Neuronal stem cell (in vitro differentiated cells): ENCODE measurements at regions not wholly inside any gene's neighbourhood (a gene's known extent, or its start where the extent isn't known, plus 50 kb on each side); places are given as distances from the start of the nearest gene placed in this dataset.

Experiments used
- DNase-seq: peaks from one replicate; pipeline ENCODE4 v3.0.0-alpha.2; 2013; ENCODE audit warnings: low spot score
- H2AFZ ChIP-seq: one replicate; pipeline ENCODE4 v1.6.1; 2013; ENCODE audit warnings: mild to moderate bottlenecking, low read length, inconsistent platforms
- H2AK5ac ChIP-seq: 2 replicates; pipeline ENCODE4 v1.6.1; 2013; ENCODE audit warnings: low read depth, mild to moderate bottlenecking, inconsistent platforms, low read length, moderate library complexity, mixed read lengths
- H2BK120ac ChIP-seq: 2 replicates; pipeline ENCODE4 v1.6.1; 2013; ENCODE audit warnings: low read depth, mild to moderate bottlenecking, inconsistent platforms, low read length, moderate library complexity, mixed read lengths
- H2BK12ac ChIP-seq: one replicate; pipeline ENCODE4 v1.6.1; 2013; ENCODE audit warnings: low read length, inconsistent platforms
- H2BK15ac ChIP-seq: 2 replicates; pipeline ENCODE4 v1.6.1; 2013; ENCODE audit warnings: mild to moderate bottlenecking, low read length, inconsistent platforms, mixed read lengths
- H2BK5ac ChIP-seq: one replicate; pipeline ENCODE4 v1.6.1; 2013; ENCODE audit warnings: inconsistent platforms, mild to moderate bottlenecking, low read length, moderate library complexity
- H3K14ac ChIP-seq: one replicate; pipeline ENCODE4 v1.6.1; 2013; ENCODE audit warnings: low read length, inconsistent platforms
- H3K18ac ChIP-seq: 2 replicates; pipeline ENCODE4 v1.6.1; 2013; ENCODE audit warnings: low read length, inconsistent platforms
- H3K23ac ChIP-seq: 2 replicates; pipeline ENCODE4 v1.6.1; 2013; ENCODE audit warnings: low read depth, mild to moderate bottlenecking, mixed read lengths, low read length, inconsistent platforms; ENCODE audit not compliant: poor library complexity
- H3K27ac ChIP-seq: replicated peaks from 3 replicates; pipeline ENCODE4 v1.5.1; 2013; ENCODE audit warnings: low read length, inconsistent platforms
- H3K27me3 ChIP-seq, 3 experiments: 2 replicates each; pipeline ENCODE4 v1.6.1; 2013; ENCODE audit warnings: low read length in 3 of 3, mild to moderate bottlenecking in 2 of 3, inconsistent platforms in 1 of 3, low read depth in 1 of 3, mixed read lengths in 1 of 3, moderate library complexity in 1 of 3; ENCODE audit not compliant: control insufficient read depth in 3 of 3, insufficient read depth in 3 of 3
- H3K36me3 ChIP-seq, 2 donors: replicated peaks in 1 of 2; 2 replicates each; pipeline ENCODE4 v1.6.1; 2013; ENCODE audit warnings: low read length in 2 of 2; ENCODE audit not compliant: control insufficient read depth in 2 of 2, insufficient read depth in 2 of 2
- H3K4ac ChIP-seq: 2 replicates; pipeline ENCODE4 v1.6.1; 2013; ENCODE audit warnings: inconsistent platforms, mild to moderate bottlenecking, low read length, moderate library complexity
- H3K4me1 ChIP-seq, 2 donors: 1 replicate in 1 of 2; 2 replicates in 1 of 2; pipeline ENCODE4 v1.6.1; 2013; ENCODE audit warnings: low read length in 2 of 2, low read depth in 1 of 2; ENCODE audit not compliant: control insufficient read depth in 2 of 2, insufficient read depth in 1 of 2
- H3K4me2 ChIP-seq: one replicate; pipeline ENCODE4 v1.6.1; 2013; ENCODE audit warnings: mild to moderate bottlenecking, low read length, inconsistent platforms; ENCODE audit not compliant: insufficient read depth, poor library complexity, severe bottlenecking
- H3K4me3 ChIP-seq, 2 donors: 2 replicates each; pipeline ENCODE4 v1.5.1; 2013; ENCODE audit warnings: low read length in 2 of 2, mild to moderate bottlenecking in 2 of 2, inconsistent platforms in 1 of 2, moderate library complexity in 1 of 2
- H3K79me1 ChIP-seq: one replicate; pipeline ENCODE4 v1.6.1; 2013; ENCODE audit warnings: low read depth, mild to moderate bottlenecking, inconsistent platforms, low read length, moderate library complexity
- H3K9ac ChIP-seq: one replicate; pipeline ENCODE4 v1.6.1; 2013; ENCODE audit warnings: mild to moderate bottlenecking, low read depth, low read length, inconsistent platforms; ENCODE audit not compliant: poor library complexity
- H3K9me3 ChIP-seq, 2 donors: replicated peaks in 1 of 2; 2 replicates each; pipeline versions ENCODE3 to v1.6.1; 2013; ENCODE audit warnings: low read length in 2 of 2, mild to moderate bottlenecking in 2 of 2, inconsistent platforms in 1 of 2, low read depth in 1 of 2, mixed read lengths in 1 of 2, moderate library complexity in 1 of 2; ENCODE audit not compliant: control insufficient read depth in 2 of 2, insufficient read depth in 1 of 2
- H4K8ac ChIP-seq: one replicate; pipeline ENCODE4 v1.6.1; 2013; ENCODE audit warnings: low read depth, mild to moderate bottlenecking, inconsistent platforms, low read length, moderate library complexity
- H4K91ac ChIP-seq: one replicate; pipeline ENCODE4 v1.6.1; 2013; ENCODE audit warnings: low read length, low read depth, mild to moderate bottlenecking, inconsistent platforms; ENCODE audit not compliant: poor library complexity
- WGBS, 2 donors: extraction: QIAGEN DNeasy Blood & Tissue Kit; methylation state at CpG; one replicate each; pipeline ENCODE4 v1.1.7; 2013; ENCODE audit warnings: missing lambda C conversion rate in 2 of 2, mixed read lengths in 1 of 2; ENCODE audit not compliant: insufficient read length in 2 of 2, insufficient replicate concordance in 1 of 2; ENCODE audit errors: extremely low coverage in 2 of 2; 5-methylcytosine and 5-hydroxymethylcytosine counted together

GRCh38 chr1:30169269-30169668 is 554.1 kb downstream of the MATN1 start:
- Histone ChIP-seq H2BK15ac (no peak overlapping the region), H3K14ac (no peak overlapping the region), H3K23ac (no peak overlapping the region), H3K4me3 (no peak overlapping the region), H2BK5ac (no peak overlapping the region), H2AFZ (no peak overlapping the region), H2BK120ac (no peak overlapping the region), H2BK12ac (no peak overlapping the region), H4K91ac (no peak overlapping the region), H3K4me1 (peaks cover 0 to 3% of the 10 kb centered on the region in 2 donors), H3K79me1 (no peaks in the 10 kb centered on the region), H2AK5ac (no peak overlapping the region), H3K36me3 (no peaks in the 10 kb centered on the region), H3K9ac (no peak overlapping the region), H3K4ac (no peak overlapping the region), H4K8ac (no peak overlapping the region), H3K27ac (no peak overlapping the region), H3K9me3 (no peaks in the 10 kb centered on the region), H3K27me3 (peaks cover 0 to 2% (median 0%) of the 10 kb centered on the region in 3 experiments), H3K4me2 (no peak overlapping the region), H3K18ac (no peak overlapping the region)
- no CpG with 5 or more reads among the region's 4 CpGs for WGBS, 2 donors
- no peak for DNase-seq

GRCh38 chr1:30166174-30166573 is 557.2 kb downstream of the MATN1 start:
- no peak overlapping the region for H3K4me2 ChIP-seq
- H3K27ac ChIP-seq: no peak overlapping the region
- H2BK15ac ChIP-seq: no peak overlapping the region
- peaks cover 0 to 3% (median 0%) of the 10 kb centered on the region in 3 experiments for H3K27me3 ChIP-seq
- no peak overlapping the region for H3K14ac ChIP-seq
- no peak overlapping the region for H3K9ac ChIP-seq
- H3K36me3 ChIP-seq: no peaks in the 10 kb centered on the region
- peak overlapping the region; percentile 19 for H3K18ac ChIP-seq
- no peaks in the 10 kb centered on the region for H3K9me3 ChIP-seq
- H4K91ac ChIP-seq: no peak overlapping the region
- no peak overlapping the region for H3K23ac ChIP-seq
- no CpG with 5 or more reads among the region's 5 CpGs for WGBS, 2 donors
- no peak overlapping the region for H3K4ac ChIP-seq
- no peaks in the 10 kb centered on the region for H3K79me1 ChIP-seq
- H3K4me1 ChIP-seq: peaks cover 0 to 3% of the 10 kb centered on the region in 2 donors
- no peak overlapping the region for H2BK5ac ChIP-seq
- H3K4me3 ChIP-seq: no peak overlapping the region
- no peak overlapping the region for H2AK5ac ChIP-seq
- no peak overlapping the region for H4K8ac ChIP-seq
- no peak overlapping the region for H2AFZ ChIP-seq
- H2BK120ac ChIP-seq: no peak overlapping the region
- DNase-seq: no peak
- H2BK12ac ChIP-seq: no peak overlapping the region

GRCh38 chr1:30165116-30165515 is 558.3 kb downstream of the MATN1 start:
- Histone ChIP-seq H3K36me3 (no peaks in the 10 kb centered on the region), H3K4me2 (no peak overlapping the region)
- no CpG with 5 or more reads among the region's 4 CpGs for WGBS, 2 donors

GRCh38 chr1:30164693-30165092 is 558.7 kb downstream of the MATN1 start:
- no peak overlapping the region for H2AK5ac ChIP-seq
- no peak overlapping the region for H3K18ac ChIP-seq
- H3K9ac ChIP-seq: no peak overlapping the region
- H3K27me3 ChIP-seq: peaks cover 0 to 3% (median 0%) of the 10 kb centered on the region in 3 experiments
- H3K4ac ChIP-seq: no peak overlapping the region
- H3K79me1 ChIP-seq: no peaks in the 10 kb centered on the region
- WGBS, 2 donors: no CpG with 5 or more reads among the region's 4 CpGs
- H2BK120ac ChIP-seq: no peak overlapping the region
- no peak overlapping the region for H2BK15ac ChIP-seq
- H3K23ac ChIP-seq: no peak overlapping the region
- no peak overlapping the region for H2BK12ac ChIP-seq
- H3K4me3 ChIP-seq: no peak overlapping the region
- no peak for DNase-seq
- no peak overlapping the region for H3K27ac ChIP-seq
- no peak overlapping the region for H4K91ac ChIP-seq
- H3K14ac ChIP-seq: no peak overlapping the region
- no peak overlapping the region for H2AFZ ChIP-seq
- no peak overlapping the region for H4K8ac ChIP-seq
- no peak overlapping the region for H2BK5ac ChIP-seq
- H3K9me3 ChIP-seq: no peaks in the 10 kb centered on the region
- H3K36me3 ChIP-seq: no peaks in the 10 kb centered on the region
- H3K4me1 ChIP-seq: peaks cover 0 to 3% of the 10 kb centered on the region in 2 donors
- H3K4me2 ChIP-seq: no peak overlapping the region

More at GRCh38 chr1:30165116-30165515, 558.3 kb downstream of the MATN1 start:
- H3K18ac ChIP-seq: no peak overlapping the region
- H2BK120ac ChIP-seq: no peak overlapping the region
- H3K79me1 ChIP-seq: no peaks in the 10 kb centered on the region
- no peak overlapping the region for H3K23ac ChIP-seq
- H2AK5ac ChIP-seq: no peak overlapping the region
- H4K91ac ChIP-seq: no peak overlapping the region
- no peak overlapping the region for H3K4me3 ChIP-seq
- H2BK15ac ChIP-seq: no peak overlapping the region
- no peak overlapping the region for H3K4ac ChIP-seq
- H2AFZ ChIP-seq: no peak overlapping the region
- H3K9ac ChIP-seq: no peak overlapping the region
- H3K14ac ChIP-seq: no peak overlapping the region
- H3K4me1 ChIP-seq: peaks cover 0 to 3% of the 10 kb centered on the region in 2 donors
- H3K27ac ChIP-seq: no peak overlapping the region
- no peaks in the 10 kb centered on the region for H3K9me3 ChIP-seq
- no peak overlapping the region for H2BK12ac ChIP-seq
- H4K8ac ChIP-seq: no peak overlapping the region
- H2BK5ac ChIP-seq: no peak overlapping the region
- no peak for DNase-seq
- H3K27me3 ChIP-seq: peaks cover 0 to 3% (median 0%) of the 10 kb centered on the region in 3 experiments
